WTC11 (cell line): ENCODE measurements at regions not wholly inside any gene's neighbourhood (a gene's known extent, or its start where the extent isn't known, plus 50 kb on each side); places are given as distances from the start of the nearest gene placed in this dataset.

Experiments
- ATAC-seq: fragments of 200-7000 bp; cut with Tn5 transposase; 2 replicates; pipeline ENCODE4 v1.10.0; 2021; ENCODE audit warnings: mild to moderate bottlenecking, moderate library complexity
- CTCF ChIA-PET: fragments of 300-600 bp; sonication (Branson Sonifier 250); formaldehyde crosslinking; loops from one replicate; lab custom pipeline; 2021; ENCODE audit warnings: antibody characterized with exemption; lab: Charles Lee
- POLR2A ChIA-PET: fragments of 350-600 bp; sonication (Branson Sonifier 250); formaldehyde crosslinking; loops from one replicate; lab custom pipeline; 2021; ENCODE audit warnings: antibody characterized with exemption; lab: Charles Lee
- DNase-seq: peaks from one replicate; pipeline ENCODE4 v3.0.0; 2021; ENCODE audit warnings: low spot score
- H3K27ac Mint-ChIP-seq: 2 replicates; pipeline ENCODE4 v1.8.0; 2021; ENCODE audit warnings: mixed read lengths
- H3K27me3 Mint-ChIP-seq: 2 replicates; pipeline ENCODE4 v1.8.0; 2021; ENCODE audit warnings: low read depth, mild to moderate bottlenecking, moderate library complexity, mixed read lengths
- H3K36me3 Mint-ChIP-seq: 2 replicates; pipeline ENCODE4 v1.8.0; 2021; ENCODE audit warnings: mixed read lengths
- H3K4me1 Mint-ChIP-seq: 2 replicates; pipeline ENCODE4 v1.8.0; 2022; ENCODE audit warnings: mixed read lengths
- H3K4me3 Mint-ChIP-seq: 2 replicates; pipeline ENCODE4 v1.8.0; 2021; ENCODE audit warnings: mild to moderate bottlenecking, moderate library complexity, mixed read lengths
- H3K9me3 Mint-ChIP-seq: 2 replicates; pipeline ENCODE4 v1.8.0; 2021; ENCODE audit warnings: mixed read lengths
- ATF2 ChIP-seq: sonication (generic); formaldehyde crosslinking; IDR thresholded peaks from 2 replicates; pipeline ENCODE4 v1.8.1; 2022; ENCODE audit warnings: low read depth, missing genetic modification reagents, borderline replicate concordance
- CREM ChIP-seq: sonication (generic); formaldehyde crosslinking; IDR thresholded peaks from 2 replicates; pipeline ENCODE4 v1.8.1; 2022; ENCODE audit warnings: mild to moderate bottlenecking, missing genetic modification reagents, moderate library complexity
- CTCF ChIP-seq: fragments of 200-600 bp; IDR thresholded peaks from 2 replicates; pipeline ENCODE4 v1.8.0; 2022; ENCODE audit warnings: antibody characterized with exemption
- FOXP4 ChIP-seq: sonication (generic); formaldehyde crosslinking; IDR thresholded peaks from 2 replicates; pipeline ENCODE4 v1.8.0; 2022; ENCODE audit warnings: mild to moderate bottlenecking, missing genetic modification reagents
- IRF2 ChIP-seq: sonication (generic); formaldehyde crosslinking; IDR thresholded peaks from 2 replicates; pipeline ENCODE4 v1.8.0; 2022; ENCODE audit warnings: low read depth, missing genetic modification reagents, borderline replicate concordance
- JUN ChIP-seq: sonication (generic); formaldehyde crosslinking; IDR thresholded peaks from 2 replicates; pipeline ENCODE4 v1.8.0; 2023; ENCODE audit warnings: mild to moderate bottlenecking, missing genetic modification reagents
- MLX ChIP-seq: sonication (generic); formaldehyde crosslinking; IDR thresholded peaks from 2 replicates; pipeline ENCODE4 v1.8.1; 2023; ENCODE audit warnings: mild to moderate bottlenecking, missing genetic modification reagents, moderate library complexity
- OVOL2 ChIP-seq: fragments of 250-450 bp; sonication (Bioruptor Pico); IDR thresholded peaks from 2 replicates; pipeline ENCODE4 v1.9.0; 2021; ENCODE audit warnings: mild to moderate bottlenecking, borderline replicate concordance
- RELA ChIP-seq: sonication (generic); formaldehyde crosslinking; IDR thresholded peaks from 2 replicates; pipeline ENCODE4 v1.8.1; 2022; ENCODE audit warnings: missing genetic modification reagents, mild to moderate bottlenecking, borderline replicate concordance
- RORB ChIP-seq: fragments of 250-450 bp; sonication (Bioruptor Pico); IDR thresholded peaks from 2 replicates; pipeline ENCODE4 v1.9.0; 2021; ENCODE audit warnings: mild to moderate bottlenecking
- TP53 ChIP-seq: sonication (generic); formaldehyde crosslinking; IDR thresholded peaks from 2 replicates; pipeline ENCODE4 v1.8.1; 2023; ENCODE audit warnings: mild to moderate bottlenecking, missing genetic modification reagents
- ZBTB21 ChIP-seq: sonication (generic); formaldehyde crosslinking; IDR thresholded peaks from 2 replicates; pipeline ENCODE4 v1.8.1; 2023; ENCODE audit warnings: mild to moderate bottlenecking, missing genetic modification reagents, borderline replicate concordance
- ZNF423 ChIP-seq: fragments of 250-450 bp; sonication (Bioruptor Pico); IDR thresholded peaks from 2 replicates; pipeline ENCODE4 v2.1.2; 2022; ENCODE audit warnings: mild to moderate bottlenecking, moderate library complexity
- ZNF425 ChIP-seq: fragments of 250-450 bp; sonication (Bioruptor Pico); conservative IDR thresholded peaks from 2 replicates; pipeline ENCODE4 v1.9.0; 2021; ENCODE audit warnings: mild to moderate bottlenecking
- ZNF671 ChIP-seq: fragments of 250-450 bp; sonication (Bioruptor Pico); IDR thresholded peaks from 2 replicates; pipeline ENCODE4 v1.8.0; 2021; ENCODE audit warnings: mild to moderate bottlenecking
- TF ChIP-seq, protein P1 (sequence below): fragments of 250-450 bp; sonication (Bioruptor Pico); IDR thresholded peaks from 2 replicates; pipeline ENCODE4 v1.9.0; 2021; ENCODE audit warnings: mild to moderate bottlenecking
- TF ChIP-seq, protein P2 (sequence below): fragments of 250-450 bp; sonication (Bioruptor Pico); IDR thresholded peaks from 2 replicates; pipeline ENCODE4 v2.1.2; 2022; ENCODE audit warnings: mild to moderate bottlenecking, moderate library complexity

DNA sequence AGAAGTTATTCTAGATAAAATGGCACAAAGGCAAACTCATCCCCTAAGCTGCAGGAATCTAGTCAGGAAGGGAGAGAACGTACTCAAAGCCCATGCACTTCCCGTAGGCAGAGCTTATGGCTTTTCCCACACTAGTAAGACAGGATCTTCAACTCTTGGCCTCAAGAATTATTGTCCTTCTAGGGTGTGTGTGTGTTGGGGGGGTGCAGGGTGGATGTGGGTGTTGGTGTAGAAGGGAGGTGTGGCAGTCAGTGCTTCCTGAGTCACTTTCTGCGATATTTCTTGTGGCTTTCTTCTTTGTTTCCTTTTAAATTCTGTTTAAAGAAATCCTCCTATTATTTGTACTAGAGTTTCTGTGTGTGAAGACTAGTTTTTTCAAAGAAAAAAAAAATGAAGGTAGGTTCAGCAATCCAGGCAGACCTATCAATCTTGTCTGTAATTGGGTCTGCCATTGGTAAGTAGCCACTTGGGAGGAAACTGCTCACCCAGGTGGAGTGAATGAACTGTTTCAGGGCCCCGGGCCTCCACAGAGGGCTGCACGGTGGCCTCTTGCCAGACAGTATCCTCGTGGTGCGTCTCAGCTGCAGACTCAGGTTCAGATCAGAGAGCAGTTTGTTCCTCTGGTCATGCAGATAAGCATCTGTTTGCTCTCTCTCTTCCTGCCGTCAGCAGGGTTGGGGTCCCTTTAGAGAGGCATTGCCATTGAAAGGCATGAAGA is 131.9 kb downstream of the NPR3 start:
- ATAC-seq, result no peak
- TF ChIP-seq ZNF423 (CRISPR knock-in tag), result no peak
- no peak for TF ChIP-seq CTCF
- no peak for TF ChIP-seq TP53 (CRISPR knock-in tag)
- TF ChIP-seq ZNF425 (CRISPR knock-in tag), result no peak
- no peaks in the 10 kb centered on the region for H3K9me3 Mint-ChIP-seq

GRCh38 chr5:32843531-32843895 is 132.4 kb downstream of the NPR3 start:
- POLR2A ChIA-PET, result no interaction called here
- H3K27me3 Mint-ChIP-seq, result peaks cover 9% of the 10 kb centered on the region; the same call in 1 of the 2 replicates
- no peak for ATAC-seq
- H3K36me3 Mint-ChIP-seq, result no peaks in the 10 kb centered on the region
- H3K9me3 Mint-ChIP-seq, result no peaks in the 10 kb centered on the region
- no peaks in the 10 kb centered on the region for H3K4me1 Mint-ChIP-seq
- H3K4me3 Mint-ChIP-seq, result no peak overlapping the region
- TF ChIP-seq, protein P1, sequence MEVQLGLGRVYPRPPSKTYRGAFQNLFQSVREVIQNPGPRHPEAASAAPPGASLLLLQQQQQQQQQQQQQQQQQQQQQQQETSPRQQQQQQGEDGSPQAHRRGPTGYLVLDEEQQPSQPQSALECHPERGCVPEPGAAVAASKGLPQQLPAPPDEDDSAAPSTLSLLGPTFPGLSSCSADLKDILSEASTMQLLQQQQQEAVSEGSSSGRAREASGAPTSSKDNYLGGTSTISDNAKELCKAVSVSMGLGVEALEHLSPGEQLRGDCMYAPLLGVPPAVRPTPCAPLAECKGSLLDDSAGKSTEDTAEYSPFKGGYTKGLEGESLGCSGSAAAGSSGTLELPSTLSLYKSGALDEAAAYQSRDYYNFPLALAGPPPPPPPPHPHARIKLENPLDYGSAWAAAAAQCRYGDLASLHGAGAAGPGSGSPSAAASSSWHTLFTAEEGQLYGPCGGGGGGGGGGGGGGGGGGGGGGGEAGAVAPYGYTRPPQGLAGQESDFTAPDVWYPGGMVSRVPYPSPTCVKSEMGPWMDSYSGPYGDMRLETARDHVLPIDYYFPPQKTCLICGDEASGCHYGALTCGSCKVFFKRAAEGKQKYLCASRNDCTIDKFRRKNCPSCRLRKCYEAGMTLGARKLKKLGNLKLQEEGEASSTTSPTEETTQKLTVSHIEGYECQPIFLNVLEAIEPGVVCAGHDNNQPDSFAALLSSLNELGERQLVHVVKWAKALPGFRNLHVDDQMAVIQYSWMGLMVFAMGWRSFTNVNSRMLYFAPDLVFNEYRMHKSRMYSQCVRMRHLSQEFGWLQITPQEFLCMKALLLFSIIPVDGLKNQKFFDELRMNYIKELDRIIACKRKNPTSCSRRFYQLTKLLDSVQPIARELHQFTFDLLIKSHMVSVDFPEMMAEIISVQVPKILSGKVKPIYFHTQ, result no peak
- TF ChIP-seq CTCF (no peak), ATF2 (no peak), FOXP4 (CRISPR knock-in tag) (no peak), RELA (CRISPR knock-in tag) (no peak), RORB (CRISPR knock-in tag) (no peak), JUN (CRISPR knock-in tag) (no peak), IRF2 (CRISPR knock-in tag) (no peak), OVOL2 (CRISPR knock-in tag) (no peak), CREM (CRISPR knock-in tag) (no peak), ZBTB21 (CRISPR knock-in tag) (no peak), ZNF671 (no peak), MLX (CRISPR knock-in tag) (no peak)
- TF ChIP-seq, protein P2, sequence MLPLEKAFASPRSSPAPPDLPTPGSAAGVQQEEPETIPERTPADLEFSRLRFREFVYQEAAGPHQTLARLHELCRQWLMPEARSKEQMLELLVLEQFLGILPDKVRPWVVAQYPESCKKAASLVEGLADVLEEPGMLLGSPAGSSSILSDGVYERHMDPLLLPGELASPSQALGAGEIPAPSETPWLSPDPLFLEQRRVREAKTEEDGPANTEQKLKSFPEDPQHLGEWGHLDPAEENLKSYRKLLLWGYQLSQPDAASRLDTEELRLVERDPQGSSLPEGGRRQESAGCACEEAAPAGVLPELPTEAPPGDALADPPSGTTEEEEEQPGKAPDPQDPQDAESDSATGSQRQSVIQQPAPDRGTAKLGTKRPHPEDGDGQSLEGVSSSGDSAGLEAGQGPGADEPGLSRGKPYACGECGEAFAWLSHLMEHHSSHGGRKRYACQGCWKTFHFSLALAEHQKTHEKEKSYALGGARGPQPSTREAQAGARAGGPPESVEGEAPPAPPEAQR, result no peak
- CTCF ChIA-PET, result no interaction called here
- no peak for DNase-seq
- H3K27ac Mint-ChIP-seq, result no peak overlapping the region

More for the DNA sequence above, 131.9 kb downstream of the NPR3 start:
- H3K27me3 Mint-ChIP-seq, result peaks cover 9% of the 10 kb centered on the region; the same call in 1 of the 2 replicates
- H3K4me1 Mint-ChIP-seq, result no peaks in the 10 kb centered on the region
- DNase-seq, result no peak
- no peak overlapping the region for H3K27ac Mint-ChIP-seq
- H3K4me3 Mint-ChIP-seq, result no peak overlapping the region
- CTCF ChIA-PET, result no interaction called here
- POLR2A ChIA-PET, result no interaction called here
- no peaks in the 10 kb centered on the region for H3K36me3 Mint-ChIP-seq
